C4-2B (cell line): ENCODE measurements at regions not wholly inside any gene's neighbourhood (a gene's known extent, or its start where the extent isn't known, plus 50 kb on each side); places are given as distances from the start of the nearest gene placed in this dataset.

Experiments
- CTCF ChIP-seq: fragments of 450-650 bp; conservative IDR thresholded peaks from 2 replicates; pipeline ENCODE4 v1.5.1; 2017; ENCODE audit warnings: mild to moderate bottlenecking
- ZFX ChIP-seq: fragments of 450-650 bp; IDR thresholded peaks from 2 replicates; pipeline ENCODE4 v1.6.1; 2017

- no peak for TF ChIP-seq CTCF
- no peak for TF ChIP-seq ZFX
Measured at GRCh38 chr11:22479971-22480720, 142.0 kb downstream of the SLC17A6 start.
